Aorta (tissue), 5 donors: ENCODE measurements at regions not wholly inside any gene's neighbourhood (a gene's known extent, or its start where the extent isn't known, plus 50 kb on each side); places are given as distances from the start of the nearest gene placed in this dataset.

Experiments used
- ATAC-seq: fragments of 200-7000 bp; cut with Tn5 transposase; one replicate; pipeline ENCODE4 v1.9.1; 2022; ENCODE audit warnings: moderate library complexity; ENCODE audit not compliant: low FRiP score
- DNase-seq, 2 donors: peaks; one replicate each; pipeline ENCODE4 v3.0.0-alpha.2; 2020
- H3K27ac ChIP-seq, 2 donors: one replicate each; pipeline ENCODE4 v1.5.1; 2013; ENCODE audit warnings: low read length in 2 of 2, mild to moderate bottlenecking in 2 of 2, moderate library complexity in 2 of 2, control low read depth in 1 of 2, inconsistent platforms in 1 of 2, low read depth in 1 of 2
- H3K27me3 ChIP-seq, 2 donors: one replicate each; pipeline ENCODE4 v1.6.1; 2013; ENCODE audit warnings: control low read depth in 1 of 2, low read length in 1 of 2, mild to moderate bottlenecking in 1 of 2, moderate library complexity in 1 of 2; ENCODE audit not compliant: insufficient read depth in 2 of 2, control insufficient read depth in 1 of 2
- H3K36me3 ChIP-seq, 2 donors: one replicate each; pipeline ENCODE4 v1.6.1; 2013; ENCODE audit warnings: control low read depth in 1 of 2, low read length in 1 of 2, mild to moderate bottlenecking in 1 of 2; ENCODE audit not compliant: insufficient read depth in 2 of 2, control insufficient read depth in 1 of 2
- H3K4me1 ChIP-seq, 2 donors: one replicate each; pipeline ENCODE4 v1.6.1; 2013; ENCODE audit warnings: low read length in 2 of 2, control low read depth in 1 of 2, mild to moderate bottlenecking in 1 of 2, moderate library complexity in 1 of 2; ENCODE audit not compliant: insufficient read depth in 2 of 2, control insufficient read depth in 1 of 2
- H3K4me3 ChIP-seq, 2 donors: one replicate each; pipeline ENCODE4 v1.5.1; 2013; ENCODE audit warnings: low read length in 2 of 2, control low read depth in 1 of 2, mild to moderate bottlenecking in 1 of 2
- H3K9me3 ChIP-seq: one replicate; pipeline ENCODE4 v1.6.1; 2013; ENCODE audit warnings: mild to moderate bottlenecking, low read length; ENCODE audit not compliant: control insufficient read depth
- WGBS, 2 donors: extraction: QIAGEN DNeasy Blood & Tissue Kit; methylation state at CpG; one replicate each; pipeline ENCODE4 v1.1.7; 2013; 5-methylcytosine and 5-hydroxymethylcytosine counted together
- intact Hi-C, 2 donors: fragments of 100-400 bp; cut with DNase I; formaldehyde crosslinking; loops; one replicate each; pipeline versions ENCODE4 v1.14.2 to v1.15.0; 2022
- donor health status: healthy with polysubstance abuse.
- donor health status: Bipolar disorder and iron deficiency.
- donor health status: DM: no; HTN: no; CAD: no.
- donor health status: DM: no; HTN: no; CAD: no.
- donor health status: DM: yes; HTN: yes; CAD: no.

GRCh38 chr4:13118633-13119032, 365.5 kb downstream of the RAB28 start:
- no peak for DNase-seq
- intact Hi-C loops, result no loop called here
- H3K9me3 ChIP-seq, result no peaks in the 10 kb centered on the region
- 65 to 87% methylated on average over 2 of the region's 2 CpGs for WGBS, 2 donors
- H3K27ac ChIP-seq, result no peak overlapping the region
- no peaks in the 10 kb centered on the region for H3K27me3 ChIP-seq
- no peak overlapping the region for H3K4me3 ChIP-seq
- H3K4me1 ChIP-seq, result no peaks in the 10 kb centered on the region
- H3K36me3 ChIP-seq, result no peaks in the 10 kb centered on the region
- no peak for ATAC-seq

GRCh38 chr4:13117185-13117584, 367.0 kb downstream of the RAB28 start:
- H3K27ac ChIP-seq, result no peak overlapping the region
- H3K4me3 ChIP-seq, result no peak overlapping the region
- no peaks in the 10 kb centered on the region for H3K36me3 ChIP-seq
- no peaks in the 10 kb centered on the region for H3K9me3 ChIP-seq
- no peaks in the 10 kb centered on the region for H3K27me3 ChIP-seq
- 39 to 65% methylated on average over 3 of the region's 3 CpGs for WGBS, 2 donors
- ATAC-seq (no peak), DNase-seq (no peak)
- intact Hi-C loops, result no loop called here
- H3K4me1 ChIP-seq, result no peaks in the 10 kb centered on the region

GRCh38 chr4:13112030-13112429, 372.1 kb downstream of the RAB28 start:
- DNase-seq (no peak), ATAC-seq (no peak)
- H3K9me3 ChIP-seq, result no peaks in the 10 kb centered on the region
- no peak overlapping the region for H3K4me3 ChIP-seq
- peaks cover 0 to 2% of the 10 kb centered on the region in 2 donors for H3K4me1 ChIP-seq
- no peaks in the 10 kb centered on the region for H3K27me3 ChIP-seq
- H3K27ac ChIP-seq, result no peak overlapping the region
- 90 to 91% methylated on average over 3 of the region's 3 CpGs for WGBS, 2 donors
- H3K36me3 ChIP-seq, result no peaks in the 10 kb centered on the region
- intact Hi-C loops, result no loop called here

- Histone ChIP-seq H3K27ac (no peak overlapping the region), H3K36me3 (no peaks in the 10 kb centered on the region), H3K4me3 (no peak overlapping the region), H3K9me3 (no peaks in the 10 kb centered on the region), H3K27me3 (no peaks in the 10 kb centered on the region), H3K4me1 (peaks cover 0 to 2% of the 10 kb centered on the region in 2 donors)
- ATAC-seq, result no peak
- WGBS, 2 donors, result 51 to 58% methylated on average over 1 of the region's 1 CpG
- DNase-seq, result no peak
- intact Hi-C loops, result no loop called here
Observed at GRCh38 chr4:13109536-13109935, 374.6 kb downstream of the RAB28 start.

- WGBS, 2 donors, result 93 to 96% methylated on average over 1 of the region's 1 CpG
- Histone ChIP-seq H3K9me3 (no peaks in the 10 kb centered on the region), H3K27ac (no peak overlapping the region), H3K36me3 (no peaks in the 10 kb centered on the region), H3K4me1 (peaks cover 0 to 2% of the 10 kb centered on the region in 2 donors), H3K27me3 (no peaks in the 10 kb centered on the region), H3K4me3 (no peak overlapping the region)
- ATAC-seq (no peak), DNase-seq (no peak)
- intact Hi-C loops, result no loop called here
Observed at GRCh38 chr4:13108096-13108495, 376.0 kb downstream of the RAB28 start.

- H3K9me3 ChIP-seq, result no peaks in the 10 kb centered on the region
- no peaks in the 10 kb centered on the region for H3K36me3 ChIP-seq
- H3K27ac ChIP-seq, result no peak overlapping the region
- DNase-seq (no peak), ATAC-seq (no peak)
- H3K27me3 ChIP-seq, result no peaks in the 10 kb centered on the region
- intact Hi-C loops, result no loop called here
- H3K4me1 ChIP-seq, result no peaks in the 10 kb centered on the region
- WGBS, 2 donors, result 83 to 84% methylated on average over 7 of the region's 7 CpGs
- H3K4me3 ChIP-seq, result no peak overlapping the region
Observed at GRCh38 chr4:13103382-13104015, 380.6 kb downstream of the RAB28 start.

- DNase-seq (no peak), ATAC-seq (no peak)
- WGBS, 2 donors, result 75 to 81% methylated on average over 6 of the region's 6 CpGs
- intact Hi-C loops, result no loop called here
- H3K4me1 ChIP-seq, result no peaks in the 10 kb centered on the region
- no peaks in the 10 kb centered on the region for H3K36me3 ChIP-seq
- no peak overlapping the region for H3K4me3 ChIP-seq
- no peaks in the 10 kb centered on the region for H3K9me3 ChIP-seq
- no peaks in the 10 kb centered on the region for H3K27me3 ChIP-seq
- H3K27ac ChIP-seq, result no peak overlapping the region
Observed at GRCh38 chr4:13102092-13102742, 381.9 kb downstream of the RAB28 start.

GRCh38 chr4:13097971-13098370, 386.2 kb downstream of the RAB28 start:
- intact Hi-C loops, result no loop called here

GRCh38 chr4:13095722-13096121, 388.4 kb downstream of the RAB28 start:
- intact Hi-C loops, result no loop called here
- no peaks in the 10 kb centered on the region for H3K9me3 ChIP-seq
- no peak overlapping the region for H3K27ac ChIP-seq
- no peak overlapping the region for H3K4me3 ChIP-seq
- no peaks in the 10 kb centered on the region for H3K36me3 ChIP-seq
- WGBS, 2 donors, result 94 to 100% methylated on average over 1 of the region's 1 CpG
- no peak for DNase-seq
- no peaks in the 10 kb centered on the region for H3K27me3 ChIP-seq
- peaks cover 0 to 3% of the 10 kb centered on the region in 2 donors for H3K4me1 ChIP-seq
- ATAC-seq, result no peak

More at GRCh38 chr4:13097971-13098370, 386.2 kb downstream of the RAB28 start:
- Histone ChIP-seq H3K4me1 (peaks cover 0 to 3% of the 10 kb centered on the region in 2 donors), H3K9me3 (no peaks in the 10 kb centered on the region), H3K36me3 (no peaks in the 10 kb centered on the region), H3K4me3 (no peak overlapping the region), H3K27me3 (no peaks in the 10 kb centered on the region), H3K27ac (no peak overlapping the region)
- ATAC-seq (no peak), DNase-seq (no peak)
- 95% methylated on average over 3 of the region's 3 CpGs for WGBS, 2 donors
